HG03175 (cell line): ENCODE measurements at regions not wholly inside any gene's neighbourhood (a gene's known extent, or its start where the extent isn't known, plus 50 kb on each side); places are given as distances from the start of the nearest gene placed in this dataset.

ENCODE experiments used
- ATAC-seq: cut with Tn5 transposase; IDR thresholded peaks from one replicate; pipeline ENCODE4 v1.9.1; 2021; ENCODE audit warnings: mild to moderate bottlenecking, moderate library complexity; ENCODE audit not compliant: unreplicated experiment

DNA sequence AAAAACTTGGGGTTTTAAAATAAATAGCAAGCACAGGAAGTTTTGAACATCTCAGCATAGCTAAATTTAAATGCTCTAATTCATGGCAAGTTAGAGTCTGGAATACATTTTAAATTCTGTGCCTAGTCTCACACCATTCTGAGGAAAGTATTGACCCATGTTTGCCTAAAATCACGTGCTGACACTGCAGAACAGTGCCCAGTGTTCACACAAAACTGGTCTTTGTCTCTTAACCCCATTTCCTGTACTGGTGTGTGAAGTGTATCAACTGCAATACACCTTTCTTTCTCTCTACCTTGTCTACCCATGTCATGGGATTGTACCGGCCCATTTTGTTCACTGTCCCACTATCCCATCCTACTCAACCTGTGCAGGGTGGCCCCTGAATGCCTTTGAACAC is 749.7 kb upstream of the POM121L12 start:
- ATAC-seq, result no peak

DNA sequence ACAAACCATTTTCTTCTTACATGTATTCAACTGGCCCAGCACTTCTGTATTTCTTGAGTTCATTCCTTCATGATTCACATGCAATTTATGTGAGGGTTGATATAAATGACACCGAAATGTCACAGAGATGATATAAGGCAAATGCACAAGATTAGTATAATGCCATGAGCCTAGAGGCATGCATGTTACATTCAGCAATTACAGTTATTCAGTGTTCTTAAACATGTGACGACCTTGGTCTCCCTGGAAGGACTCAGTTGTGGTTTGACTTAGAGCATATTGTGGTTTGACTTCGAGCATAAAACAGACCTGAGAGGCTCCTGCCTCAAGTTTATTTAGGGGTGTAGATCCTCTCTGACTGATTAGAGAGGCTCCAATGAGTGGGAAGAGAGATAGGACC is 752.1 kb upstream of the POM121L12 start:
- no peak for ATAC-seq

- no peak for ATAC-seq
Measured at GRCh38 chr7:52273685-52274610, 761.5 kb upstream of the POM121L12 start.

DNA sequence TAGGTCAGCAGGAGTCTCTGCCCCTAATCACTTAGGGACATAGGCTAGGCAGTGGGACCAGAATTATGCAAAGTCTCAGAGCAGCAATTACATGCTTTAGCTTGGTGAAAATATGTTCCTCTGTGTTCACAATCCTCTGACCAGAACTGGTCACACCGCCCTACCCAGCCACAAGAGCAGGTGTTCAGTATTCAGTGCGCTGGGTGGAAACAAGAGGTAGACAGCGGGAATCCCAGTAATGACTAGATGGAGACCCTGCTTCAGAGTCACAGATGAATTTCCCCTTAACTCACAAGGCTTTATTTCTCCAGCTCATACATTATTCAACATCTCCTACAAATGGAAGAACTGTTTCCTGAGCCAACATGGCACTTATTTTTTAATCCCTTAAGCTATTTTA is 763.7 kb upstream of the POM121L12 start:
- no peak for ATAC-seq

DNA sequence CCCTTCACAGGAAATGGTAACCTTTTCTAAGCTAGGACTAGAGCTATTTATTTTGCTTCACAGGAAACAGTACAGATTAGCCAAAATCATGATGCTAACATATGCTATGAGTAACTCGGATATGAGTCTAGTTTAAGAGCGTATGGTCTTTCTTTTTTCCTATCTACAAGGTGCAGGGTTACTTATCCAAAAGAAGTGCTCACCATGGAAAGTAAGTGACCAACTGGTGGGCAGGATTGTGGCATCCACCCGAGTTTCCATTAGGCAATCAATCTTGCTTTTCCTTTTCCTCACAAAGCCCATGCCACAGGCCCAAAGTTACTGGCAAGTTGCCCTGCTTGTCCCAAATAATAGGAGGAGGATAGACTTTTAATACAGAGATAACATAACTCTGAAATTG is 765.1 kb upstream of the POM121L12 start:
- no peak for ATAC-seq

DNA sequence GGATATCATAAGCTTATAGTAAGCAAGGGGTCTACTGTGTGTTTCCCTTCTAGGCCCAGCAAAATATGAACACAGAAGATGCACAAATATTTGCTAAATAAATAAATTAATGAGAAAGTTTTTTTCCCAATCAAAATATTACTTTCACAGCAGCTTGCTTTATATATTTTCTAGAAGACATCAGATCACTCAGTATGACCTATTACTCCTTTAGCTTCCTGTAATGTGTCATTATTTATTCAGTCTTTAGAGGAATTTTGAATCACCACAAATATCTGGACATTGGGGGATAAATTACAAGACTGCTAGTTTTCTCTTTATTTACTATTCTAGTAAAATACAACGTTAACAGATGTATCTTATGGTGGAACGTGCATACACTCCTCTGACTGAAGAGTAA is 765.8 kb upstream of the POM121L12 start:
- no peak for ATAC-seq

DNA sequence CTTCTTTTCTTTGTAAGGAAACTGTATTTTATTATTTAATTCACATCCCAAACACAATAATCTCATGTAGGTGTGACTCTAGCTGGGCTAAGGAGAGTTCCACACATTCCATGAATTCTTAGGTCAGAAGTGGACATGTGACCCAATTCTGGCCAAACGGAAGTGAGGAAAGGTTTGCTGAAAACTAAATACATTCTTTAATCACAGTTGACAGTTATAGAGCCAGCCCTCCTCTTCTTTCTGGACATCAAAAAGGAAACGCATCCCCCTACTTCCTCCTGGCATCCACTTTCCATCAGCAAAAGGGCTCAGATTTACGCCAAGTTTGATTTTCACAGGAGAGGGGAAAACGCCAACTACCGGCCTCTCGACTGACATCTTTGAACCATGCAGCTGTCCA is 774.4 kb upstream of the POM121L12 start:
- ATAC-seq, result no peak

GRCh38 chr7:52260046-52260665 is 775.3 kb upstream of the POM121L12 start:
- no peak for ATAC-seq

- no peak for ATAC-seq
Measured at GRCh38 chr7:52257890-52258289, 777.5 kb upstream of the POM121L12 start.

GRCh38 chr7:52254396-52255010 is 780.9 kb upstream of the POM121L12 start:
- no peak for ATAC-seq

GRCh38 chr7:52253953-52254352 is 781.5 kb upstream of the POM121L12 start:
- ATAC-seq, result no peak

- no peak for ATAC-seq
Measured at GRCh38 chr7:52249741-52250140, 785.7 kb upstream of the POM121L12 start.

- ATAC-seq, result no peak
Measured at GRCh38 chr7:52247518-52247917, 787.9 kb upstream of the POM121L12 start.

GRCh38 chr7:52243685-52244084 is 791.7 kb upstream of the POM121L12 start:
- ATAC-seq, result no peak

- no peak for ATAC-seq
Measured at GRCh38 chr7:52233248-52233647, 802.2 kb upstream of the POM121L12 start.

DNA sequence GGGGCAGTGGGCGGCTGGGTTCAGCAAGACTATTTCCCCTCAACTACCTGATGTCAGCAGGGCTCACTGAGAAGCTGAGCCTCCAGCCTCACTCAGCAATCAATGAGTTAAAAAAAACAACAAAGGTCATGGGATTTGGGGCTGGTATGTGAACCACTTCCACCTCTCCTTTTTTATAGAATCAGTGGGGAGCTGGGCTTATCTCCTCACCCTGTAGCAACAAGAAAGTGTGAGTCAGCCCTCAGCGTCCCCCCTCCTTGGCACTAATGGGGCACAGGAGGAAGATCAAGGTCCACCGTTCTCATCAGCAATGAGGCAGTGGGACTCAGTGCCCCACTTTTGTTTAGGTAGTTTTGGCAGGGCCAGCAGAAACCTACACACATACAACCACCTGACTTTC is 823.5 kb upstream of the POM121L12 start:
- ATAC-seq, result no peak

GRCh38 chr7:52209614-52210013 is 825.8 kb upstream of the POM121L12 start:
- ATAC-seq, result no peak

- no peak for ATAC-seq
Measured at GRCh38 chr7:52197221-52197620, 838.2 kb upstream of the POM121L12 start.

DNA sequence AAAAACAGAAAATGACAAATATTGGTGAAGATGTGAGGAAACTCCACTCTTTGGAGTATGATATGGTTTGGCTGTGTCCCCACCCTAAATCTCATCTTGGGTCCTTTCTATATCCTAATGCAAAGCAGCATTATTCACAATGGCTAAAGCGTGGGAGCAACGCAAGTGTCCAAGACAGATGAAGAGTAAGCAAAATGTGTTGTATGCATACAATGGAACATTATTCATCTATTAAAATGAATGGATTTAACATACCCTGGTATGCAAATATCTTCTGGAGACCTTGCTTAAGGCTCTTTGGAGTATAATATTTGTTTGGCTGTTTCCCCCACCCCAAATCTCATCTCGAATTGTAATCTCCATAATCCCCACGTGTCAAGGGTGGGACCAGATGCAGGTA is 839.8 kb upstream of the POM121L12 start:
- no peak for ATAC-seq

DNA sequence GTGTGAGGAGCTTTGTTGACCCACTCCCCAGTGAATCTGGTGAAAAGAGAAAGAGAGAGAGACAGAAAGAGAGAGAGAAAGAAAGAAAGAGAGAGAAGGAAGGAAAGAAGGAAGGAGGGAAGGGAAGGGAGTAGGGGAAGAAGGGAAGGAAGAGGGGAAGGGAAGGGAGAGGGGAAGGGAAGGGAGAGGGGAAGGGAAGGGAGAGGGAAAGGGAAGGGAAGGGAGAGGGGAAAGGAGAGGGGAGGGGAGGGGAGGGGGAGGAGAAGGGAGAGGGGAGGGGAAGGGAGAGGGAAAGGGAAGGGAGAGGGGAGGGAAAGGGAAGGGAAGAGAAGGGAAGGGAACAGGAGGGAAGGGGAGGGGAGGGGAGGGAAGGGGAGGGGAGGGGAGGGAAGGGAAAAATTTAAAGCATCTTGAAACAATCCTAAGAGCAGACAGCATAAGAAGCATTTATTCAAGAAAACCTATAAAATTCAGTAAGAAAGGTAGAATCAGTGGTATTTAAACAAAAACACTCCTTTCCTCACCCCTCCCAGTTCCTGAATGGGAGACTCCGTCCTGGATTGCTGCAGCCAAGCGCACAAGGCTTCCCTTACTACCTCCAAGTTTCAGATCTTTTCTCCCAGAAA is 846.2 kb upstream of the POM121L12 start:
- ATAC-seq, result no peak

GRCh38 chr7:52184006-52184703 is 851.3 kb upstream of the POM121L12 start:
- ATAC-seq, result no peak
